ENCODE measurements at regions not wholly inside any gene's neighbourhood (a gene's known extent, or its start where the extent isn't known, plus 50 kb on each side); places are given as distances from the start of the nearest gene placed in this dataset.

GRCh38 chr10:130647341-130647740, 511.1 kb downstream of the GLRX3 start:
- TF ChIP-seq CTCF (conservative IDR thresholded peaks at IDR 0.05; ENCODE audit: low read depth in 2 of 2) (no peak), EZH2phosphoT487 (IDR thresholded peaks at IDR 0.05; ENCODE audit: unreplicated experiment) (no peak), ZNF114 (CRISPR knock-in tag; IDR thresholded peaks at IDR 0.05) (no peak)

Measured in GM23338 (cell line).